Lower leg skin (tissue), 4 donors: ENCODE measurements at regions not wholly inside any gene's neighbourhood (a gene's known extent, or its start where the extent isn't known, plus 50 kb on each side); places are given as distances from the start of the nearest gene placed in this dataset.

Experiments used
- DNase-seq, 2 donors: peaks; one replicate each; pipeline ENCODE4 v3.0.0-alpha.2; 2019; ENCODE audit warnings: low spot score in 2 of 2
- H3K4me3 ChIP-seq: fragments of 200-600 bp; sonication (generic); 2 replicates; pipeline ENCODE4 v1.5.1; 2017; ENCODE audit warnings: mild to moderate bottlenecking, low read depth; ENCODE audit not compliant: poor library complexity, severe bottlenecking
- POLR2A ChIP-seq, 2 donors: fragments of 450-650 bp; IDR thresholded peaks; one replicate each; pipeline ENCODE4 v1.6.1; 2016 to 2017; ENCODE audit warnings: antibody characterized with exemption in 2 of 2, mild to moderate bottlenecking in 1 of 2, moderate library complexity in 1 of 2
- WGBS, 2 donors: methylation state at CpG; one replicate each; pipeline ENCODE4 v1.1.5; 2018; 5-methylcytosine and 5-hydroxymethylcytosine counted together
- intact Hi-C: fragments of 100-400 bp; cut with DNase I; formaldehyde crosslinking; loops from one replicate; pipeline ENCODE4 v1.15.0; 2023; ENCODE audit warnings: low total_unique reads
- TF ChIP-seq, protein P1 (sequence below), 3 donors: fragments of 450-650 bp; IDR thresholded peaks; one replicate each; pipeline ENCODE4 v1.5.1; 2016; ENCODE audit warnings: antibody characterized with exemption in 3 of 3, mild to moderate bottlenecking in 3 of 3, moderate library complexity in 2 of 3

DNA sequence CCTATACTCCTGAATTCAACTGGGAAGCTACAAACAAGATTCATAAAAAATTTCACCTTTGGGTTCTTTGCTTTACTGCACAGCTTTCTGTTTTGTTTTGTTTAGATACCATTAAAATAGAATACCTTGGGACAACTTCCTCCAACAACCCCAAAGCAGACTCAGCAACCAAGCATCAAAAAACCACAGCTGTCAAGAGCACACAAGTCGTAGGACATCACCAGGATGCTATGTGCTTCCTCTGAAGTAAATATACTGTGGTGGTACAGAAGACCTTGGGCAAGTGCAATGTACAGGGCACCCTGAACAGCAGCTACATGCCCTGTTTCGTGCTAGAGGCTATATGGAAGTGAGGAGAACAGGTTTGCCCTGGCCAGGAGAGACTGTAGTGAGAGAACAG lies 359.3 kb downstream of the BCL11B start:
- 78 to 91% methylated on average over 2 of the region's 2 CpGs for WGBS, 2 donors
- no peak for DNase-seq
- H3K4me3 ChIP-seq: no peak overlapping the region
- TF ChIP-seq POLR2A (IDR thresholded peaks at IDR 0.05): no peak
- intact Hi-C loops: no loop called here

DNA sequence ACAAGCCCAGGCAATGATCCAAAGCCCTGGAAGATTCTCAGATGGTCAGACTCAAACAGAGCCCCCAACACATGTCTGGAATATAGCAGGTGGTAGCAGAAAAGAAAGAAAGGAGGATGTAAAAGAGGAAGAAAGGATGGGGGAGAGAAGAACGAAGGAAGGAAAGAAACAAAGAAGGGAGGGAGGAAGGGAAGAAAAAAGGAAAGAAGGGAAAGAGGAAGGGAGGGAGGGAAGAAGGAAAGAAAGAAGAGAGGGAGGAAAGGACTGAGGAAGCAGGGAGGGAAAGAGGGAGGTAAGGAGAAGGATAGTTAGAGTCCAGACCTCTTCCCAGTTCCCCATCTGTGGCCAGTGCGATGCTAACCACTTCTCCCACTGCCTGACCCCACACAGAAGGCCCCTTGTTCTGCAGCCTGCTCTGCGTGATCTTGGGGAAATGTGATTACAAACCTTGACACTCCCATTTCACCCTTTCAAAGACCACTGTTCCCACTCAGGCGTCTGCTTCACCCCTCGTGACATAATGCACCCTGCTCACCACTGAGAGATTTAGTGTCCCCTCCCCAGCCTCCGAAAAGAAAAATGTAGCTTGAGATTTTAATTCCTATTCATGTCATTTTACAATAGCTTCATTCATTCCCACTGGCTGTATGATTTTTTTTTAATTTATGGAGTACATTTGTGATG lies 357.9 kb downstream of the BCL11B start:
- intact Hi-C loops: no loop called here
- no peak for DNase-seq
- no peak overlapping the region for H3K4me3 ChIP-seq
- 66 to 74% methylated on average over 6 of the region's 6 CpGs for WGBS, 2 donors
- TF ChIP-seq, protein P1, sequence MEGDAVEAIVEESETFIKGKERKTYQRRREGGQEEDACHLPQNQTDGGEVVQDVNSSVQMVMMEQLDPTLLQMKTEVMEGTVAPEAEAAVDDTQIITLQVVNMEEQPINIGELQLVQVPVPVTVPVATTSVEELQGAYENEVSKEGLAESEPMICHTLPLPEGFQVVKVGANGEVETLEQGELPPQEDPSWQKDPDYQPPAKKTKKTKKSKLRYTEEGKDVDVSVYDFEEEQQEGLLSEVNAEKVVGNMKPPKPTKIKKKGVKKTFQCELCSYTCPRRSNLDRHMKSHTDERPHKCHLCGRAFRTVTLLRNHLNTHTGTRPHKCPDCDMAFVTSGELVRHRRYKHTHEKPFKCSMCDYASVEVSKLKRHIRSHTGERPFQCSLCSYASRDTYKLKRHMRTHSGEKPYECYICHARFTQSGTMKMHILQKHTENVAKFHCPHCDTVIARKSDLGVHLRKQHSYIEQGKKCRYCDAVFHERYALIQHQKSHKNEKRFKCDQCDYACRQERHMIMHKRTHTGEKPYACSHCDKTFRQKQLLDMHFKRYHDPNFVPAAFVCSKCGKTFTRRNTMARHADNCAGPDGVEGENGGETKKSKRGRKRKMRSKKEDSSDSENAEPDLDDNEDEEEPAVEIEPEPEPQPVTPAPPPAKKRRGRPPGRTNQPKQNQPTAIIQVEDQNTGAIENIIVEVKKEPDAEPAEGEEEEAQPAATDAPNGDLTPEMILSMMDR (IDR thresholded peaks at IDR 0.05): no peak
- no peak for TF ChIP-seq POLR2A (IDR thresholded peaks at IDR 0.05)

DNA sequence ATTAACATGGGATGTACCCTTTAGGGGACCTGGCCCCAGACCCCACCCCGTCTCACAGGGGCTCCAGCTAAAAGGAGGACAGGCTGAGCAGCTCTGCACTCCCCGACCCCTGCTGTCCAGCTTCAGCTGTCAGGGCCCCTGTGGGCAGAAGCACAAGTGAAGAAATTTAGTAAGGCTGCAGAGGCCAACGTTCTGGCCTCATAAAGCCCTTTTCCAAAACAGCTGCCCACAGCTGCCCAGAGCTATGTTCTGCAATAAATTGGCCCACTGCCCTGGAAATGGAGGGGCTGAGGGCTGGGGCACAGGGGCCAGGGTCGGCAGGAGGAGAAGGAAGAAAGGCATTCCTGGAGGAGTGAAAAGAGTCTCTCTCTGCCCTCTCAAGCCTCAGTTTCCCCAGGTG lies 357.1 kb downstream of the BCL11B start:
- TF ChIP-seq POLR2A (IDR thresholded peaks at IDR 0.05): no peak
- TF ChIP-seq, protein P1 (IDR thresholded peaks at IDR 0.05): no peak
- no peak for DNase-seq
- 53% methylated on average over 4 of the region's 4 CpGs for WGBS, 2 donors
- no peak overlapping the region for H3K4me3 ChIP-seq
- intact Hi-C loops: no loop called here

DNA sequence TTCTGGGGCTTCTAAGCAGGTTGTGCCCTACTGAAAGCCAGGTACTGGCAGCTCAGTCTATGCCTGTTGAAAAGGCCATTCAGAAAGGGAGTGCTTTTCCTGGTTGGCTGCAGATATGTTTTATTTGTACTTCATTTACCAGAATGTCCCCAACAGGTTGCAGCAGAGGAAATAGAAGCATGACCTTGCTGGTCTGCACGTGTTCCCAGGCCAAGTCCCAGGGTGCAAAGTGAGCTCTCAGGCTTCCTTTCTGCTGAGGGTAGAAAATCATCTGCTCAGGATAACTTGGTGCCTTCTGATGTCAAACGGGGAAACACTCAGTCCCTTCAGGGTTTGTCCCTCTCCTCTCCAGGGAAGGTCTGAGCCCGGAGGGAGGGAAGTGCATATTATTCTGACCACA lies 356.4 kb downstream of the BCL11B start:
- no peak overlapping the region for H3K4me3 ChIP-seq
- TF ChIP-seq, protein P1 (IDR thresholded peaks at IDR 0.05): no peak
- no peak for TF ChIP-seq POLR2A (IDR thresholded peaks at IDR 0.05)
- 68 to 73% methylated on average over 3 of the region's 3 CpGs for WGBS, 2 donors
- no peak for DNase-seq
- intact Hi-C loops: no loop called here

DNA sequence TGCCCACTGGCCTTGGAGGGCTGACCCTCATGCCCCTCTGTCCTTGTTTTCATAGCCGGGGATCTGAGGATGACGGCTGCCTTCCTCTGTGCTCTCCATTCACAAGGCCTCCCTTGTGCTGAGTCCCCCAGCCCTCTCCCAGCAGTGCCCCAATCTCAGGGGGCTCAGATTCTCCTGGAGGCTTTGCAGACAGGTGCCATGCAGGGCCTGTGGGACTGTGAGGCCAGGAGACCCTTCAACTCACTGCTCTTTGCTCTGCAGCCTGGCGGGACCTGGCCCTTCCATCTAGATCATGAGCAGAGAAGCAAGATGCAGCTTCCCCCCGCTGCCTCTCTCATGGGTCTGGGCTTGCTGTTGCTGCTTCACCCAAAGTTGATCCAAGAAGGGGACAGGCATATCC lies 356.0 kb downstream of the BCL11B start:
- no peak overlapping the region for H3K4me3 ChIP-seq
- DNase-seq: no peak
- WGBS, 2 donors: 84 to 88% methylated on average over 4 of the region's 4 CpGs
- TF ChIP-seq, protein P1 (IDR thresholded peaks at IDR 0.05): no peak
- no peak for TF ChIP-seq POLR2A (IDR thresholded peaks at IDR 0.05)
- intact Hi-C loops: no loop called here

DNA sequence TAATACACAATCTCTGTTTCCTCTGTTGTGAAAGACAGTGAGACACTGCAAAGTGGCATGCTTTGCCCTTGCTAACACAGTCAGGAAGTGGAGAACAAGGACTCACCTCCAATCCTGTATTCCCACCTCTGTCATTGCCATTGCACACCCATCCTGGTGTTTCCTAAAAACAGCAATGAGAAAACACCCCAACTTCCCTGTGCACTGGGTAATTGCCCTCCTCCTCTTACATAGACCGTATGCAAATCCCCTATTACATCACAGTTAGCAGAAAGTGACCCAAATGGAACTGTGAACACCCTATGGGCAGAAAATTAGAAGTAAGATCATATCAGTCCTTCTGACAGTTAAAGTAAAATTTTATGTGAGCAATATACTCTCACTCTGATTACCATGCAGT lies 355.5 kb downstream of the BCL11B start:
- WGBS, 2 donors: 38 to 55% methylated on average over 1 of the region's 1 CpG
- H3K4me3 ChIP-seq: no peak overlapping the region
- DNase-seq: no peak
- intact Hi-C loops: no loop called here
- no peak for TF ChIP-seq POLR2A (IDR thresholded peaks at IDR 0.05)
- TF ChIP-seq, protein P1 (IDR thresholded peaks at IDR 0.05): no peak
